Mesendoderm (in vitro differentiated cells): ENCODE measurements at regions not wholly inside any gene's neighbourhood (a gene's known extent, or its start where the extent isn't known, plus 50 kb on each side); places are given as distances from the start of the nearest gene placed in this dataset.
"Not testable (repeated sequence)": the region's sequence is repeated elsewhere in the genome, so short reads cannot be mapped to it uniquely, and the experiment has no call there.

Source experiments
- DNase-seq: peaks from one replicate; pipeline ENCODE4 v3.0.0; 2013
- H2AK5ac ChIP-seq: 2 replicates; pipeline ENCODE4 v1.6.1; 2013; ENCODE audit warnings: low read length, inconsistent platforms
- H2BK120ac ChIP-seq: 2 replicates; pipeline ENCODE4 v1.6.1; 2013; ENCODE audit warnings: low read depth, mild to moderate bottlenecking, low read length, moderate library complexity, mixed read lengths
- H2BK15ac ChIP-seq: replicated peaks from 2 replicates; pipeline ENCODE4 v1.6.1; 2013; ENCODE audit warnings: low read depth, mild to moderate bottlenecking, moderate library complexity
- H2BK5ac ChIP-seq: 2 replicates; pipeline ENCODE4 v1.6.1; 2013; ENCODE audit warnings: low read length, inconsistent platforms
- H3K18ac ChIP-seq: 2 replicates; pipeline ENCODE4 v1.6.1; 2013; ENCODE audit warnings: mild to moderate bottlenecking, low read length, mixed read lengths
- H3K23ac ChIP-seq: one replicate; pipeline ENCODE4 v1.6.1; 2013; ENCODE audit warnings: low read length
- H3K27ac ChIP-seq: 2 replicates; pipeline ENCODE4 v1.5.1; 2013; ENCODE audit warnings: low read depth, mild to moderate bottlenecking, inconsistent platforms, low read length, moderate library complexity
- H3K27me3 ChIP-seq: 2 replicates; pipeline ENCODE4 v1.6.1; 2013; ENCODE audit warnings: low read length, control low read depth, mild to moderate bottlenecking, inconsistent platforms; ENCODE audit not compliant: insufficient read depth, poor library complexity
- H3K36me3 ChIP-seq: 2 replicates; pipeline ENCODE4 v1.6.1; 2013; ENCODE audit warnings: low read length, inconsistent platforms; ENCODE audit not compliant: control insufficient read depth, insufficient read depth
- H3K4ac ChIP-seq: one replicate; pipeline ENCODE4 v1.6.1; 2013; ENCODE audit warnings: low read depth, mild to moderate bottlenecking, low read length, moderate library complexity
- H3K4me1 ChIP-seq: 2 replicates; pipeline ENCODE4 v1.6.1; 2013; ENCODE audit warnings: low read depth, low read length, inconsistent platforms; ENCODE audit not compliant: control insufficient read depth
- H3K4me2 ChIP-seq: 2 replicates; pipeline ENCODE4 v1.6.1; 2013; ENCODE audit warnings: low read length
- H3K4me3 ChIP-seq: 2 replicates; pipeline ENCODE4 v1.5.1; 2013; ENCODE audit warnings: mild to moderate bottlenecking, low read length
- H3K56ac ChIP-seq: one replicate; pipeline ENCODE4 v1.6.1; 2013; ENCODE audit warnings: low read length
- H3K79me1 ChIP-seq: 2 replicates; pipeline ENCODE4 v1.6.1; 2013; ENCODE audit warnings: low read length, inconsistent platforms
- H3K79me2 ChIP-seq: 2 replicates; pipeline ENCODE4 v1.6.1; 2013; ENCODE audit warnings: mild to moderate bottlenecking, low read length; ENCODE audit not compliant: control insufficient read depth, insufficient read depth
- H3K9ac ChIP-seq: 2 replicates; pipeline ENCODE4 v1.6.1; 2013; ENCODE audit warnings: low read length, inconsistent platforms
- H4K5ac ChIP-seq: one replicate; pipeline ENCODE4 v1.6.1; 2013; ENCODE audit warnings: low read length
- H4K8ac ChIP-seq: one replicate; pipeline ENCODE4 v1.6.1; 2013; ENCODE audit warnings: low read depth, mild to moderate bottlenecking, control low read depth, low read length, moderate library complexity
- WGBS: extraction: QIAGEN DNeasy Blood & Tissue Kit; methylation state at CpG from one replicate; pipeline ENCODE4 v1.1.7; 2013; ENCODE audit warnings: low lambda C conversion rate, missing lambda C conversion rate; ENCODE audit not compliant: insufficient coverage; ENCODE audit errors: extremely low coverage; 5-methylcytosine and 5-hydroxymethylcytosine counted together

DNA sequence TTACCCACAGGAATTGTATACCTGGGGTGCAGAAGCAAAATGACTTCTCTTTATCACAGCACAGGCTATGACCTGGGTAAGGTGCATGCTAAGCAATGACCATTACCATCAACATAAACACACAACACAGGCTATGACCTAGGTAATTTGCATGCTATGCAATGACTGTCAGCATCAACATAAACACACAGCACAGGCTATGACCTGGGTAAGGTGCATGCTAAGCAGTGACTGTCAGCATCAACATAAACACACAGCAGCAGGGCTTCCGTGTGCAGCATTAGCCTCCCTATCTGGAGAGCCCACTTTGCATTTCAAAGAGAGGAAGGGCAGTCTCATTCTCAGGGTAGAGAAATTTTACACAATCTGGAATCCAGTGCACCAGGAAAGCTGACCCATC lies 583.0 kb downstream of the TMEM121 start:
- H2BK15ac ChIP-seq: no peak overlapping the region
- no peak overlapping the region for H3K9ac ChIP-seq
- no peaks in the 10 kb centered on the region for H3K36me3 ChIP-seq
- H2BK120ac ChIP-seq: no peak overlapping the region
- no peak overlapping the region for H3K18ac ChIP-seq
- no peak overlapping the region for H4K8ac ChIP-seq
- H3K56ac ChIP-seq: no peak overlapping the region
- H2BK5ac ChIP-seq: no peak overlapping the region
- H4K5ac ChIP-seq: no peak overlapping the region
- DNase-seq: no peak
- no peaks in the 10 kb centered on the region for H3K79me2 ChIP-seq
- no peak overlapping the region for H2AK5ac ChIP-seq
- no peak overlapping the region for H3K23ac ChIP-seq
- WGBS: no CpG with 5 or more reads among the region's 1 CpG
- H3K79me1 ChIP-seq: no peaks in the 10 kb centered on the region
- no peaks in the 10 kb centered on the region for H3K4me1 ChIP-seq
- no peak overlapping the region for H3K27ac ChIP-seq
- no peaks in the 10 kb centered on the region for H3K27me3 ChIP-seq
- H3K4ac ChIP-seq: no peak overlapping the region
- no peak overlapping the region for H3K4me3 ChIP-seq
- H3K4me2 ChIP-seq: no peak overlapping the region

GRCh38 chr14:106115401-106115800 lies 589.0 kb downstream of the TMEM121 start:
- Histone ChIP-seq H3K4me3 (no peak overlapping the region), H3K4ac (no peak overlapping the region), H3K4me1 (no peaks in the 10 kb centered on the region), H3K4me2 (no peak overlapping the region), H2BK15ac (no peak overlapping the region), H3K56ac (no peak overlapping the region), H3K18ac (no peak overlapping the region), H3K36me3 (no peaks in the 10 kb centered on the region), H3K9ac (no peak overlapping the region), H3K23ac (no peak overlapping the region), H2BK120ac (no peak overlapping the region), H4K8ac (no peak overlapping the region), H4K5ac (no peak overlapping the region), H3K79me2 (no peaks in the 10 kb centered on the region), H2BK5ac (no peak overlapping the region), H3K27ac (no peak overlapping the region), H2AK5ac (no peak overlapping the region), H3K27me3 (no peaks in the 10 kb centered on the region), H3K79me1 (no peaks in the 10 kb centered on the region)
- WGBS: no CpG with 5 or more reads among the region's 4 CpGs
- no peak for DNase-seq

GRCh38 chr14:106116339-106116930 lies 590.1 kb downstream of the TMEM121 start:
- no CpG with 5 or more reads among the region's 10 CpGs for WGBS
- H4K5ac ChIP-seq: not testable (repeated sequence)

DNA sequence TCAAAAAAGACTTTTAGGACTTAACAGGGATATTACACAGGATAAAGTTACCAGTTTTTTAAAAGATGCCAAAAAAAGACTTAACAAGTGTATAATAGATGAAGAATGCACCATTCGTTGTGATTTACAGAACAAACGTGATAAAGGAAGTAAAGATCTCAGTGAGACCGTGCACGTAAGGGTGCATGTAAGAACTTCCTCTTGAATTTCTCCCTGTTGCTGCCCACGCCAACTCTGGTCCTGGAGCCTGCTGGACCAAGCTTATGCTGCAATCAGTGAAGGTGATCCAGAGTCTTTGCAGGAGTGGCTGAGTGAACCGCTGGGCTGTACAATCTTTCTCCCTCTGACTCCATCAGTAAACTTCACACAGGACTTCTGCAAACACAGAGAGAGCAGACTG lies 593.7 kb downstream of the TMEM121 start:
- Histone ChIP-seq H3K79me1 (no peaks in the 10 kb centered on the region), H3K27me3 (no peaks in the 10 kb centered on the region), H3K18ac (no peak overlapping the region), H3K4me3 (no peak overlapping the region), H3K27ac (no peak overlapping the region), H2BK5ac (no peak overlapping the region), H3K36me3 (no peaks in the 10 kb centered on the region), H3K79me2 (no peaks in the 10 kb centered on the region), H4K5ac (no peak overlapping the region), H3K4me2 (no peak overlapping the region), H3K23ac (no peak overlapping the region), H4K8ac (no peak overlapping the region), H3K4me1 (no peaks in the 10 kb centered on the region), H2AK5ac (no peak overlapping the region), H3K9ac (no peak overlapping the region), H2BK120ac (no peak overlapping the region), H3K56ac (no peak overlapping the region), H2BK15ac (no peak overlapping the region), H3K4ac (no peak overlapping the region)
- WGBS: no CpG with 5 or more reads among the region's 6 CpGs
- no peak for DNase-seq

More at GRCh38 chr14:106116339-106116930, 590.1 kb downstream of the TMEM121 start:
- not testable (repeated sequence) for H3K79me2 ChIP-seq, H3K18ac ChIP-seq, H3K4ac ChIP-seq, DNase-seq, H2AK5ac ChIP-seq, H3K79me1 ChIP-seq, H3K23ac ChIP-seq, H3K4me1 ChIP-seq, H3K56ac ChIP-seq, H3K4me3 ChIP-seq, H3K9ac ChIP-seq, H4K8ac ChIP-seq, H3K36me3 ChIP-seq, H2BK5ac ChIP-seq, H2BK15ac ChIP-seq, H3K27me3 ChIP-seq, H2BK120ac ChIP-seq, H3K4me2 ChIP-seq, H3K27ac ChIP-seq

DNA sequence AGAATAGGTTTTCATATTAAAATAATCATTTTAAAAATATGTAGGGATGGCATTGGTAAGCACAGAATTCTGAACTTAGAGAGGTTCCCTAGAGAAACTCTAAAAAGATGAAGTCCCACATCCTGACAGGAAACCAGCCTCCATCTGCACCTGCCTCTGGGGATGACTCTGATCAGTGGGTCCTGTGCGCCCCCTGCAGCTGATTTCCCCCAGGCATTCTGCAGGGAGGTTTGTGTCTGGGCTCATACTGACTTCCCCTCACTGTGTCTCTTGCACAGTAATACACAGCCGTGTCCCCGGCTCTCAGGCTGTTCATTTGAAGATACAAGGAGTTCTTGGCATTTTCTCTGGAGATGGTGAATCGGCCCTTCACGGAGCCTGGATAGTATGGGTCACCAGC lies 602.9 kb downstream of the TMEM121 start:
- WGBS: no CpG with 5 or more reads among the region's 5 CpGs
- DNase-seq: no peak
- no peak overlapping the region for H3K4me2 ChIP-seq

More for the DNA sequence above, 602.9 kb downstream of the TMEM121 start:
- Histone ChIP-seq H3K23ac (no peak overlapping the region), H2BK15ac (no peak overlapping the region), H3K4ac (no peak overlapping the region), H3K27me3 (no peaks in the 10 kb centered on the region), H2BK5ac (no peak overlapping the region), H3K27ac (no peak overlapping the region), H3K79me1 (no peaks in the 10 kb centered on the region), H3K4me1 (no peaks in the 10 kb centered on the region), H4K5ac (no peak overlapping the region), H3K18ac (no peak overlapping the region), H3K79me2 (no peaks in the 10 kb centered on the region), H3K4me3 (no peak overlapping the region), H3K9ac (no peak overlapping the region), H2BK120ac (no peak overlapping the region), H4K8ac (no peak overlapping the region), H3K56ac (no peak overlapping the region), H3K36me3 (no peaks in the 10 kb centered on the region), H2AK5ac (no peak overlapping the region)
